ENCODE measurements at regions not wholly inside any gene's neighbourhood (a gene's known extent, or its start where the extent isn't known, plus 50 kb on each side); places are given as distances from the start of the nearest gene placed in this dataset.

GRCh38 chr18:53817976-53818950, 406.2 kb downstream of the MBD2 start:
- TF ChIP-seq CTCF (IDR thresholded peaks at IDR 0.05) (no peak), EZH2 (IDR thresholded peaks at IDR 0.05; ENCODE audit: borderline replicate concordance, insufficient read depth, low read depth, low read length, poor library complexity, severe bottlenecking) (no peak)

Data from B cell (primary cell).